ENCODE measurements at regions not wholly inside any gene's neighbourhood (a gene's known extent, or its start where the extent isn't known, plus 50 kb on each side); places are given as distances from the start of the nearest gene placed in this dataset.

GRCh38 chr12:61676520-61676919, 583.7 kb upstream of the USP15 start:
- H3K79me2 ChIP-seq (ENCODE audit: control insufficient read depth, insufficient read depth, low read length) = no peaks in the 10 kb centered on the region
- H3K36me3 ChIP-seq (ENCODE audit: control insufficient read depth, insufficient read depth, low read length) = no peaks in the 10 kb centered on the region

GRCh38 chr12:61687407-61687806, 572.8 kb upstream of the USP15 start:
- H3K4me2 ChIP-seq (ENCODE audit: extremely low read depth, insufficient read depth, low read length) = no peak overlapping the region

More at GRCh38 chr12:61676520-61676919, 583.7 kb upstream of the USP15 start:
- H3K4me2 ChIP-seq (ENCODE audit: extremely low read depth, insufficient read depth, low read length) = no peak overlapping the region
- H3K9ac ChIP-seq (ENCODE audit: insufficient read depth, low read length) = no peak overlapping the region
- H3K9me3 ChIP-seq (ENCODE audit: control insufficient read depth, insufficient read depth, low read depth, low read length) = no peaks in the 10 kb centered on the region
- no peaks in the 10 kb centered on the region for H4K20me1 ChIP-seq (ENCODE audit: control insufficient read depth, extremely low read depth, insufficient read depth, low read length)
- DNase-seq (ENCODE audit: low read depth in 2 of 2) = no peak
- H3K27me3 ChIP-seq (ENCODE audit: control insufficient read depth, insufficient read depth, low read length) = no peaks in the 10 kb centered on the region
- TF ChIP-seq CTCF (conservative IDR thresholded peaks at IDR 0.05 in 1 of 2, IDR thresholded peaks at IDR 0.05 in 1 of 2; ENCODE audit: low read depth in 1 of 2, low read length in 2 of 2) (no peak), EZH2 (IDR thresholded peaks at IDR 0.05; ENCODE audit: low read length, missing control alignments) (no peak)
- H3K4me1 ChIP-seq (ENCODE audit: control insufficient read depth, extremely low read depth, insufficient read depth, low read length) = no peaks in the 10 kb centered on the region
- no peak overlapping the region for H3K27ac ChIP-seq (ENCODE audit: insufficient read depth, low read length)
- no peak overlapping the region for H3K4me3 ChIP-seq (replicated peaks in 1 of 4; ENCODE audit: control extremely low read depth in 1 of 4, insufficient read depth in 1 of 4, low read depth in 3 of 4, low read length in 4 of 4)
- no peak overlapping the region for H2AFZ ChIP-seq (ENCODE audit: low read length)

GRCh38 chr12:61694214-61694613, 566.0 kb upstream of the USP15 start:
- H3K79me2 ChIP-seq (ENCODE audit: control insufficient read depth, insufficient read depth, low read length) = no peaks in the 10 kb centered on the region
- H3K27me3 ChIP-seq (ENCODE audit: control insufficient read depth, insufficient read depth, low read length) = no peaks in the 10 kb centered on the region
- no peak for DNase-seq (ENCODE audit: low read depth in 2 of 2)
- H3K36me3 ChIP-seq (ENCODE audit: control insufficient read depth, insufficient read depth, low read length) = no peaks in the 10 kb centered on the region
- no peaks in the 10 kb centered on the region for H4K20me1 ChIP-seq (ENCODE audit: control insufficient read depth, extremely low read depth, insufficient read depth, low read length)
- no peak overlapping the region for H3K4me2 ChIP-seq (ENCODE audit: extremely low read depth, insufficient read depth, low read length)
- TF ChIP-seq CTCF (conservative IDR thresholded peaks at IDR 0.05 in 1 of 2, IDR thresholded peaks at IDR 0.05 in 1 of 2; ENCODE audit: low read depth in 1 of 2, low read length in 2 of 2) (no peak), EZH2 (IDR thresholded peaks at IDR 0.05; ENCODE audit: low read length, missing control alignments) (no peak)
- H3K9me3 ChIP-seq (ENCODE audit: control insufficient read depth, insufficient read depth, low read depth, low read length) = no peaks in the 10 kb centered on the region
- H3K27ac ChIP-seq (ENCODE audit: insufficient read depth, low read length) = no peak overlapping the region
- H2AFZ ChIP-seq (ENCODE audit: low read length) = no peak overlapping the region
- H3K9ac ChIP-seq (ENCODE audit: insufficient read depth, low read length) = no peak overlapping the region
- H3K4me3 ChIP-seq (replicated peaks in 1 of 4; ENCODE audit: control extremely low read depth in 1 of 4, insufficient read depth in 1 of 4, low read depth in 3 of 4, low read length in 4 of 4) = no peak overlapping the region
- no peaks in the 10 kb centered on the region for H3K4me1 ChIP-seq (ENCODE audit: control insufficient read depth, extremely low read depth, insufficient read depth, low read length)

More at GRCh38 chr12:61687407-61687806, 572.8 kb upstream of the USP15 start:
- H2AFZ ChIP-seq (ENCODE audit: low read length) = no peak overlapping the region
- DNase-seq (ENCODE audit: low read depth in 2 of 2) = no peak
- no peaks in the 10 kb centered on the region for H3K36me3 ChIP-seq (ENCODE audit: control insufficient read depth, insufficient read depth, low read length)
- H3K27ac ChIP-seq (ENCODE audit: insufficient read depth, low read length) = no peak overlapping the region
- H4K20me1 ChIP-seq (ENCODE audit: control insufficient read depth, extremely low read depth, insufficient read depth, low read length) = no peaks in the 10 kb centered on the region
- no peak overlapping the region for H3K4me3 ChIP-seq (replicated peaks in 1 of 4; ENCODE audit: control extremely low read depth in 1 of 4, insufficient read depth in 1 of 4, low read depth in 3 of 4, low read length in 4 of 4)
- H3K4me1 ChIP-seq (ENCODE audit: control insufficient read depth, extremely low read depth, insufficient read depth, low read length) = no peaks in the 10 kb centered on the region
- no peaks in the 10 kb centered on the region for H3K27me3 ChIP-seq (ENCODE audit: control insufficient read depth, insufficient read depth, low read length)
- H3K9ac ChIP-seq (ENCODE audit: insufficient read depth, low read length) = no peak overlapping the region
- TF ChIP-seq EZH2 (IDR thresholded peaks at IDR 0.05; ENCODE audit: low read length, missing control alignments) (no peak), CTCF (conservative IDR thresholded peaks at IDR 0.05 in 1 of 2, IDR thresholded peaks at IDR 0.05 in 1 of 2; ENCODE audit: low read depth in 1 of 2, low read length in 2 of 2) (no peak)
- H3K9me3 ChIP-seq (ENCODE audit: control insufficient read depth, insufficient read depth, low read depth, low read length) = no peaks in the 10 kb centered on the region
- H3K79me2 ChIP-seq (ENCODE audit: control insufficient read depth, insufficient read depth, low read length) = no peaks in the 10 kb centered on the region

Data from fibroblast of lung (primary cell).